ENCODE measurements at regions not wholly inside any gene's neighbourhood (a gene's known extent, or its start where the extent isn't known, plus 50 kb on each side); places are given as distances from the start of the nearest gene placed in this dataset.

- TF ChIP-seq, protein P1, sequence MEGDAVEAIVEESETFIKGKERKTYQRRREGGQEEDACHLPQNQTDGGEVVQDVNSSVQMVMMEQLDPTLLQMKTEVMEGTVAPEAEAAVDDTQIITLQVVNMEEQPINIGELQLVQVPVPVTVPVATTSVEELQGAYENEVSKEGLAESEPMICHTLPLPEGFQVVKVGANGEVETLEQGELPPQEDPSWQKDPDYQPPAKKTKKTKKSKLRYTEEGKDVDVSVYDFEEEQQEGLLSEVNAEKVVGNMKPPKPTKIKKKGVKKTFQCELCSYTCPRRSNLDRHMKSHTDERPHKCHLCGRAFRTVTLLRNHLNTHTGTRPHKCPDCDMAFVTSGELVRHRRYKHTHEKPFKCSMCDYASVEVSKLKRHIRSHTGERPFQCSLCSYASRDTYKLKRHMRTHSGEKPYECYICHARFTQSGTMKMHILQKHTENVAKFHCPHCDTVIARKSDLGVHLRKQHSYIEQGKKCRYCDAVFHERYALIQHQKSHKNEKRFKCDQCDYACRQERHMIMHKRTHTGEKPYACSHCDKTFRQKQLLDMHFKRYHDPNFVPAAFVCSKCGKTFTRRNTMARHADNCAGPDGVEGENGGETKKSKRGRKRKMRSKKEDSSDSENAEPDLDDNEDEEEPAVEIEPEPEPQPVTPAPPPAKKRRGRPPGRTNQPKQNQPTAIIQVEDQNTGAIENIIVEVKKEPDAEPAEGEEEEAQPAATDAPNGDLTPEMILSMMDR (IDR thresholded peaks at IDR 0.05): no peak
- TF ChIP-seq ZFX (IDR thresholded peaks at IDR 0.05; ENCODE audit: borderline replicate concordance): no peak
Measured at GRCh38 chr14:82913396-82913795, 1379.7 kb upstream of the SEL1L start.

All from 22Rv1 (cell line).